ENCODE measurements at regions not wholly inside any gene's neighbourhood (a gene's known extent, or its start where the extent isn't known, plus 50 kb on each side); places are given as distances from the start of the nearest gene placed in this dataset.
"Not testable (repeated sequence)": the region's sequence is repeated elsewhere in the genome, so short reads cannot be mapped to it uniquely, and the experiment has no call there.

DNA sequence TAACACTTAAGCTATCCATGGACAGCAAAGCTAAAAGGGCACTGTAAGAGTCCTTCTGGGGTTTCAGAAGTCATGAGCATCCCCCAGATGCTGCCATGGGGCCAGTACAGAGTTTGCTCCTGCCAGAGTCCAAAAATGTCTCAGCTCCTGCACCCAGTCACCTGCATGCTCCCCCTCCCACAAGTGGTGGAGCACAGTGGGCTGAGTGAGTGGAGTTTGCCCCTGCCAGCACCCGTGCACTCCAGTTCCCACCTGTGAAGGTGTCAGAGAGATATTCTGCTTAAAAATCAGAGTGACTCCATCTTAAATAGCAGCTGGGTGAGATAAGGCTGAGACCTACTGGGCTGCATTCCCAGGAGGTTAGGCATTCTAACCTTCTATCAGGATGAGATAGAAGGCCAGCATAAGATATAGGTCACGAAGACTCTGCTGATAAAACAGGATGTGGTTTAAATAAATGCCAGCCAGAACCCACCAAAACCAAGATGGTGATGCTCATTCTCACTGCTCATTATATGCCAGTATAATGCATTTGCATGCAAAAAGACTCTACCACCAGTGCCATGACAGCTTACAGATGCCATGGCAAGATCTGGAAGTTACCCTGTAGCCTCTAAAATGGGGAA is 140.1 kb upstream of the ZNF92 start:
- no peak for DNase-seq (ENCODE audit: extremely low read depth, low read depth)

DNA sequence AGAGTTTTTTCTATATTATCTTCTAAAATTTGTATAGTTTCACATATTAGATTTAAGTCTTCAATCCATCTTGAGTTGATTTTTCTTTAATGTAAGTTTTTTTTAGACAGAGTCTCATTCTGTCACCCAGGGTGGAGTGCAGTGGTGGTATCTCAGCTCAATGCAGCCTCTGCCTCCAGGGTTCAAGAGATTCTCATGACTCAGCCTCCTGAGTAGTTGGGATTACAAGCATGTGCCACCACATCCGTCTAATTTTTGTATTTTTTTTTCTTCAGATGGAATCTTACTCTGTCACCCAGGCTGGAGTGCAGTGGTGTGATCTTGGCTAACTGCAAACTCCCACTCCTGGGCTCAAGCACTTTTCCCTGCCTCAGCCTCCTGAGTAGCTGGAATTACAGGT is 143.4 kb upstream of the ZNF92 start:
- DNase-seq (ENCODE audit: extremely low read depth, low read depth): no peak
- TF ChIP-seq, protein P1, sequence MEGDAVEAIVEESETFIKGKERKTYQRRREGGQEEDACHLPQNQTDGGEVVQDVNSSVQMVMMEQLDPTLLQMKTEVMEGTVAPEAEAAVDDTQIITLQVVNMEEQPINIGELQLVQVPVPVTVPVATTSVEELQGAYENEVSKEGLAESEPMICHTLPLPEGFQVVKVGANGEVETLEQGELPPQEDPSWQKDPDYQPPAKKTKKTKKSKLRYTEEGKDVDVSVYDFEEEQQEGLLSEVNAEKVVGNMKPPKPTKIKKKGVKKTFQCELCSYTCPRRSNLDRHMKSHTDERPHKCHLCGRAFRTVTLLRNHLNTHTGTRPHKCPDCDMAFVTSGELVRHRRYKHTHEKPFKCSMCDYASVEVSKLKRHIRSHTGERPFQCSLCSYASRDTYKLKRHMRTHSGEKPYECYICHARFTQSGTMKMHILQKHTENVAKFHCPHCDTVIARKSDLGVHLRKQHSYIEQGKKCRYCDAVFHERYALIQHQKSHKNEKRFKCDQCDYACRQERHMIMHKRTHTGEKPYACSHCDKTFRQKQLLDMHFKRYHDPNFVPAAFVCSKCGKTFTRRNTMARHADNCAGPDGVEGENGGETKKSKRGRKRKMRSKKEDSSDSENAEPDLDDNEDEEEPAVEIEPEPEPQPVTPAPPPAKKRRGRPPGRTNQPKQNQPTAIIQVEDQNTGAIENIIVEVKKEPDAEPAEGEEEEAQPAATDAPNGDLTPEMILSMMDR (IDR thresholded peaks at IDR 0.05; ENCODE audit: low read depth, low read length): no peak

More for the DNA sequence above, 140.1 kb upstream of the ZNF92 start:
- TF ChIP-seq, protein P1 (IDR thresholded peaks at IDR 0.05; ENCODE audit: low read depth, low read length): no peak

DNA sequence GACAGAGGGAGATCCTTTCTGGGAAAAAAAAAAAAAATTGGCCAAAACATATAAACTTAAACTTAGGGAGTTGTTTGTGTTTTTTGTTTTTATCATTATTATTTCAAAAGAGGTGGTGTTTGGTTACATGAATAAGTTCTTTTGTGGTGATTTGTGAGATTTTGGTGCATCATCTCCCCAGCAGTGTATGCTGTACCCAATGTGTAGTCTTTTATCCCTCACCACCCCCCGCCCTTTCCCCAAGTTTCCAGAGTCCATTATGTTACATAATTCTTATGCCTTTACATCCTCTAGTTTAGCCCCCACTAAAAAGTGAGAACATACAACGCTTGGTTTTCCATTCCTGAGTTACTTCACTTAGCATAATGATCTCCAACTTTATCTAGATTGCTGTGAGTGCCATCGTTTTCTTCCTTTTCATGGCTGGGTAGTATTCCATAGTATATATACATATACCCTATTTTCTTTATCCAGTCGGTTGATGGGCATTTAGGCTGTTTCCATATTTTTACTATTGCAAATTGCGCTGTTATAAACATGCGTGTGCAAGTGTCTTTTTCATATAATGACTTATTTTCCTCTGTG is 148.1 kb upstream of the ZNF92 start:
- TF ChIP-seq, protein P1 (IDR thresholded peaks at IDR 0.05; ENCODE audit: low read depth, low read length): no peak
- no peak for DNase-seq (ENCODE audit: extremely low read depth, low read depth)

DNA sequence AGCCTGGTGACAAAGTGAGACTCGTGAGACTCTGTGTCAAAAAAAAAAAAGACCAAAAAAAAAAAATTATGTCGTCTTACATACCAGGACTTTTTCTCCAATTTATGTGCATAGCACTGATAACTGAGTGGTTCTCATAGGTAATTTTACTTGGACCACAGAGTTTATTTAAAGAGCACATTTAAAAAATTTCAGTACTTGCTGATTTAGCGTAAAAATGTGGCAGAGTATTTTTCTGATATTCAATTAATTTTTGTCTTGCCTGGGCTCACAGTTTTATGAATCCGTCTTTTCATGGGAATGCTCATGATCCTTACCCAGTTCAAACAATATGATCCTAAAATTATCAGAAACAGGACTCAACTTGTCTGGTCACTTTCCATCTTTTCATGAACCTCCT is 151.0 kb upstream of the ZNF92 start:
- TF ChIP-seq, protein P1 (IDR thresholded peaks at IDR 0.05; ENCODE audit: low read depth, low read length): no peak
- DNase-seq (ENCODE audit: extremely low read depth, low read depth): no peak

DNA sequence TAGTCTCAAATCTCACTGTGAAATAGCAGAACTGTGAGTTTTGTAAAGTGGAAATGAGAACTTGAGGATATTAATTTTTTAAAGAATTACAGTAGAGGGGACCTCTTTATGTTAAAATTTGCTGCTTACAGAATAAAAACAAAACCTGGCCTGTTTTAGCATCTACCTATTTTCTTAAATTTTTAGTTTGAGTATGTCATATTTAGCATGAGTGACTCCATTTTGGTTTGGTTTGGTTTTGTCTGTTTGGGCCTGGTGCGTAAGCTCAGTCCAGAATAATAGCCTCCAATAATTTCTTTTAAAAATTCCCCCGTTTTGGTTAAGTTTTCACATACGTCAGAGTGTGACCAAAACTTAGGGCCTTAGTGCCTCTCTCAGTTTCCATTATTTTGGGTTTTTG is 152.0 kb upstream of the ZNF92 start:
- TF ChIP-seq, protein P1 (IDR thresholded peaks at IDR 0.05; ENCODE audit: low read depth, low read length): no peak
- no peak for DNase-seq (ENCODE audit: extremely low read depth, low read depth)

DNA sequence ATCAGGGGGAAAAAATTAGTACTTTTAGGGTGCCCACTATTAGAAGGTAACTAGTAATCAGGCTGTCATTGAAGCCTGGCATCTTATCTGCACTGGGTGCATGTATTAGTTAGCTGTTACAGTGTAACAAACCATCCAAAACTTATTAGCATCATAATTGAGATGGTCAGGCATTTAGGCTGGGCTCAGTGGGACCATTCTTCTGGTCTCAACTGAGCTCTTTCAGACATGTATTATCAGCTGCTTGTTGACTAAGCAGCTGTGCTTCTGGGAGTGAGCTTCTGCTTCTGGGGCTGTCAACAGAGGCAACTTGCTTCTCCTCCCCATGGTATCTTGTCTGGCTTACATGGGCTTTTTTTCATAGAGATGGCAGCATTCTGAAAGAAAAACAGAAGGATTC is 154.0 kb upstream of the ZNF92 start:
- TF ChIP-seq, protein P1 (IDR thresholded peaks at IDR 0.05; ENCODE audit: low read depth, low read length): no peak
- DNase-seq (ENCODE audit: extremely low read depth, low read depth): no peak

DNA sequence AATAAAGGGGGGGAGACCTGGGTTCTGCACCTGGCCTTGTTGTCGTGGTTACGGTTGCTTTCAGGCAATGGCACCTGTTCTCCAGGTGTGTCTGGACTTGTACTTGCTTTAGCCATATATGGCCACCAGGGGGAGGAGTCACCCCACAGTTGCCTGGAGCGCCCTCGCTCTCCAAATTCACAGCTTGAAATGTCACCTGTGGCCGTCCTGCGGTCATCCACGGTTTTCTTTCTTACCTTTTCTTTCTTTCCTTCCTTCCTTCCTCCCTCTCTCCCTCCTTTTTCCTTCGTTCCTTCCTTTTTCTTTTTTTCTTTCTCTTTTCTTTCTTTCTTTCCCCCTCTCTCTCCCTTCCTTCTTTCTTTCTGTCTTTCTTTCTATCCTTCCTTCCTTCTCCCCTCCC is 157.2 kb upstream of the ZNF92 start:
- no peak for DNase-seq (ENCODE audit: extremely low read depth, low read depth)
- TF ChIP-seq, protein P1 (IDR thresholded peaks at IDR 0.05; ENCODE audit: low read depth, low read length): peak; percentile 48

DNA sequence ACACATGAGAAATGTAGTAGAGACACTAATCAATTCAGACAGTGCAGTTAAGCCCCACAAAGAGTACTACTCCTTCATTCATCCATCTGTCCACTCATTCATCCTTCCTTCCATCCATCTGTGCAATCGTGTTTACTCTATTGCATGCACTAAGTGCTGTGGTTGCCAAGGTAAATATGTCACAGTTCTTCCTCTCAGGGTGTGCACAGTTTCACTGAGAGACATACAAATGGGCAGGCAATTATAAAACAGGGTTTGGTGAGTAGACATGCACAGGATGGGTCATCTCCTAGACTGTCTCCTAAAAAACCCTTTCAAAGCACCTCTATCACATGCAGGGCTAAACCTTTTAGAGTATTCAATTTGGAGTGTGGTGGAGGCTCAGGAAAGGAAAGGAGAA is 160.4 kb upstream of the ZNF92 start:
- DNase-seq (ENCODE audit: extremely low read depth, low read depth): not testable (repeated sequence)

DNA sequence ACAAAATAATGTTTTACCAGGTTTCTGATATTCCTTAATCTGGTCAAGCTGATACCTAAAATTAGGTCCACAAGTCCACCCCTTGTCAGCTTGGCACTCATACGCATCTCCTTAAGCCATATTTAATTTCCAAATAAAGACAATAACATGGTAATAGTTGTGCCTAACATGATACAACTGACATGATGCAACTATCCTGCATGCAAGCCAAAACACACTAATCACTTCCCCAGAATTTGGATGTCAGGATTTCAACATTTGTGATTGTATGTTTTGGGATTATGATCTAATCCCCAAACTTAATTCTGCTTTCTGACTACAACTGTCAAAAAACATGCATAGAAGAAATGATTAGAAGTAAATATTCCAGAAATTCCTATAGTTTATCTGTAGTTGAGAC is 174.4 kb upstream of the ZNF92 start:
- DNase-seq (ENCODE audit: extremely low read depth, low read depth): not testable (repeated sequence)

DNA sequence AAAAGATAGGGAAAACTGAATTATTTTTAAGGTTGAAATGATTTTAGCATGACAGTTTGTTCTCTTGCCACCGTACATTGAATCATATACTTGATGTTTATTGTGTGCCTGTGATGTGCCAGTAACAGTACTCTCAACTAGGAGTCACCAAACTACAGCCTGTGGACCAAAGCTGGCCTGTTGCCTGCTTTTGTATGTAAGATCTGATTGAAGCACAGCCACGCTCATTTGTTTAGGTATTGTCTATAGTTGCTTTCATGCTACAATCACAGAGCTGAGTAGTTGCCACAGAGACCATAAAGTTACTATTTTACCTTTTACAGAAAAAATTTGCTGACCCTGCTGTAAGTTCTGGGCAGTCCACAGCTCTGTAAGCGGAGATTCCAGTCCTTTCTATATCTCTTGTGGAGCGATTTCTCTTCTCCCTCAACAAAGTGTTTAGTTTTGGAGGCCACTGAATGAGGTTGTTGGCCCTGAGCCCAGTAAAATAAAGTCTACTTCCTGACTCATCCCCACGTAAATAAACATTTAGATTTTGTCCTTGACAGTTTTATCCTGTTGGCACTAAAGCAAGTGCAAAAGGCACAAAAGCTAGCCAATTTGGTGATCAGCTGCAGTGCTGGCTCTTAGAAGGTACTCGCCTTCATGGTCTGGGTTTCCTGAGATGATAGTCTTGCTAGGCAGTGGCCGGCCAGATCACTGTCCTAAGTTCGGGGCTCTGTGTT is 180.2 kb upstream of the ZNF92 start:
- DNase-seq (ENCODE audit: extremely low read depth, low read depth): not testable (repeated sequence)

DNA sequence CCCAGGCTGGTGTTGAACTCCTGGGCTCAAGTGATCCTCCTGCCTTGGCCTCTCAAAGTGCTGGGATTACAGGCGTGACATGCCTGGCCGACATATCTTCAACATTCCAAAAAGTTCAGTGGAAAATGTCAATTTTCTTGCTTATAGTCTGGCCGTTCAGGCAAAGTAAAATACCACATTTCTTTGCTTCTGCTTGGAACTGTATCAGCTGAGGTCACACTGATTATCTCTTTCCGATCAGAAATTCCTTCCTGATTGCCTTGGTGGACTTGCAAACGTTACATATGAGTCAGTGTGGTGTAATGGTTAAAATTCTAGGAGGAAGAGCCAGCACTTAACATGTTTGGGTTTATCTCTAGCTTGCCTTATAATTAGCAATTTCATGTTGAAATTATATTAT is 170.6 kb upstream of the ERV3-1 start:
- not testable (repeated sequence) for DNase-seq (ENCODE audit: extremely low read depth, low read depth)

All from AG09319 (cell line).